ENCODE measurements at regions not wholly inside any gene's neighbourhood (a gene's known extent, or its start where the extent isn't known, plus 50 kb on each side); places are given as distances from the start of the nearest gene placed in this dataset.
"Not testable (repeated sequence)": the region's sequence is repeated elsewhere in the genome, so short reads cannot be mapped to it uniquely, and the experiment has no call there.

- H3K27ac ChIP-seq (ENCODE audit: low read depth, low read length, poor library complexity, severe bottlenecking), result no peak overlapping the region
- H3K27me3 ChIP-seq (replicated peaks; ENCODE audit: insufficient read depth, low read depth, low read length, poor library complexity), result no peaks in the 10 kb centered on the region
- DNase-seq (ENCODE audit: low spot score), result no peak
- BruUV-seq (replicated peaks), result no TSS peak
- ChIA-PET POLR2A (ENCODE audit: low non-redundant PET) (no interaction called here), CTCF (no interaction called here)
- intact Hi-C loops (cut with micrococcal nuclease; ENCODE audit: unreplicated experiment), result no loop called here
- H3K9me3 ChIP-seq (ENCODE audit: low read depth, low read length, poor library complexity, severe bottlenecking), result no peaks in the 10 kb centered on the region
- no peaks in the 10 kb centered on the region for H3K4me1 ChIP-seq (ENCODE audit: insufficient read depth, low read length, poor library complexity, severe bottlenecking)
- no peaks in the 10 kb centered on the region for H3K36me3 ChIP-seq (ENCODE audit: insufficient read depth, low read length, poor library complexity, severe bottlenecking)
- H3K4me3 ChIP-seq (ENCODE audit: low read depth, low read length, poor library complexity, severe bottlenecking), result no peak overlapping the region
- no peak for TF ChIP-seq CTCF (conservative IDR thresholded peaks at IDR 0.05; ENCODE audit: low read depth, low read length)
- no peak for TF ChIP-seq EZH2 (IDR thresholded peaks at IDR 0.05; ENCODE audit: borderline replicate concordance, low read depth, low read length, poor library complexity, severe bottlenecking)
Measured at GRCh38 chr20:5665417-5665816, 54.6 kb upstream of the GPCPD1 start.

GRCh38 chr20:5663396-5663795 is 52.6 kb upstream of the GPCPD1 start:
- CTCF ChIA-PET, result no interaction called here
- Histone ChIP-seq H3K9me3 (ENCODE audit: low read depth, low read length, poor library complexity, severe bottlenecking) (no peaks in the 10 kb centered on the region), H3K27me3 (replicated peaks; ENCODE audit: insufficient read depth, low read depth, low read length, poor library complexity) (no peaks in the 10 kb centered on the region), H3K27ac (ENCODE audit: low read depth, low read length, poor library complexity, severe bottlenecking) (no peak overlapping the region), H3K4me3 (ENCODE audit: low read depth, low read length, poor library complexity, severe bottlenecking) (no peak overlapping the region), H3K36me3 (ENCODE audit: insufficient read depth, low read length, poor library complexity, severe bottlenecking) (no peaks in the 10 kb centered on the region), H3K4me1 (ENCODE audit: insufficient read depth, low read length, poor library complexity, severe bottlenecking) (peaks cover 6% of the 10 kb centered on the region)
- BruUV-seq (replicated peaks), result no TSS peak
- intact Hi-C loops (cut with micrococcal nuclease; ENCODE audit: unreplicated experiment), result no loop called here
- POLR2A ChIA-PET (ENCODE audit: low non-redundant PET), result no interaction called here
- DNase-seq (ENCODE audit: low spot score), result no peak
- TF ChIP-seq CTCF (conservative IDR thresholded peaks at IDR 0.05; ENCODE audit: low read depth, low read length), result no peak
- no peak for TF ChIP-seq EZH2 (IDR thresholded peaks at IDR 0.05; ENCODE audit: borderline replicate concordance, low read depth, low read length, poor library complexity, severe bottlenecking)

- Histone ChIP-seq H3K27ac (ENCODE audit: low read depth, low read length, poor library complexity, severe bottlenecking) (no peak overlapping the region), H3K27me3 (replicated peaks; ENCODE audit: insufficient read depth, low read depth, low read length, poor library complexity) (no peaks in the 10 kb centered on the region), H3K4me1 (ENCODE audit: insufficient read depth, low read length, poor library complexity, severe bottlenecking) (peaks cover 6% of the 10 kb centered on the region), H3K4me3 (ENCODE audit: low read depth, low read length, poor library complexity, severe bottlenecking) (no peak overlapping the region), H3K36me3 (ENCODE audit: insufficient read depth, low read length, poor library complexity, severe bottlenecking) (no peaks in the 10 kb centered on the region), H3K9me3 (ENCODE audit: low read depth, low read length, poor library complexity, severe bottlenecking) (no peaks in the 10 kb centered on the region)
- BruUV-seq (replicated peaks), result no TSS peak
- intact Hi-C loops (cut with micrococcal nuclease; ENCODE audit: unreplicated experiment), result no loop called here
- DNase-seq (ENCODE audit: low spot score), result no peak
- TF ChIP-seq CTCF (conservative IDR thresholded peaks at IDR 0.05; ENCODE audit: low read depth, low read length), result no peak
- no peak for TF ChIP-seq EZH2 (IDR thresholded peaks at IDR 0.05; ENCODE audit: borderline replicate concordance, low read depth, low read length, poor library complexity, severe bottlenecking)
- ChIA-PET CTCF (no interaction called here), POLR2A (ENCODE audit: low non-redundant PET) (interaction anchor here (1.1 kb wide), 1 partner anchor 15 kb away, joined by 8 read pairs; no protein-coding TSS in a partner anchor)
Measured at GRCh38 chr20:5662769-5663168, 52.0 kb upstream of the GPCPD1 start.

GRCh38 chr20:5660756-5661155 is 50.0 kb upstream of the GPCPD1 start:
- BruUV-seq (replicated peaks); H3K36me3 ChIP-seq (ENCODE audit: insufficient read depth, low read length, poor library complexity, severe bottlenecking); H3K4me3 ChIP-seq (ENCODE audit: low read depth, low read length, poor library complexity, severe bottlenecking); H3K9me3 ChIP-seq (ENCODE audit: low read depth, low read length, poor library complexity, severe bottlenecking); DNase-seq (ENCODE audit: low spot score); intact Hi-C loops (cut with micrococcal nuclease; ENCODE audit: unreplicated experiment); POLR2A ChIA-PET (ENCODE audit: low non-redundant PET); CTCF ChIA-PET; H3K27ac ChIP-seq (ENCODE audit: low read depth, low read length, poor library complexity, severe bottlenecking); H3K4me1 ChIP-seq (ENCODE audit: insufficient read depth, low read length, poor library complexity, severe bottlenecking); H3K27me3 ChIP-seq (replicated peaks; ENCODE audit: insufficient read depth, low read depth, low read length, poor library complexity): not testable (repeated sequence)

All from A673 (cell line).